NAMALWA (cell line): ENCODE measurements at regions not wholly inside any gene's neighbourhood (a gene's known extent, or its start where the extent isn't known, plus 50 kb on each side); places are given as distances from the start of the nearest gene placed in this dataset.

Experiments
- DNase-seq: peaks from one replicate; pipeline ENCODE4 v3.0.0-alpha.2; 2015; ENCODE audit warnings: low spot score

- DNase-seq, result no peak
Observed at GRCh38 chr22:47591016-47591415, 828.6 kb downstream of the TBC1D22A start.

GRCh38 chr22:47589271-47590250 lies 827.1 kb downstream of the TBC1D22A start:
- no peak for DNase-seq

DNA sequence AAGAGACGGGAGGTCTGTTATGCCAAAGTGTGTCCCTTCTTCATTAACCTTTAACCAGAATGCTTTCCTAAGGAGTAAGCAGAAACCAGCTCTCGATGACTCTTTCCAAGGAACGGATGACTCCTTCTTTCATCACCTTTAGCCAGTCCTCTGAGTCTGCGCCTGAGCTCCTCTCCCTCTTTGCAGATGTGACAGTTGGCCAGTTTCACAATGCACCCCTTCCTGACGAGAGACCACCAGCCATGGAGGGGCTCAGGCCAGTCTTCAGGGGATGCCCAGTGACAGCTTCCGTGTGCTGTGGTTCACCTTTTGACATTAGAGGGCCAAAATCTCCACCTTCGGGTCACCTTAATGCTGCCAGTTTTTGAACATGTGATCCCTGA lies 826.1 kb downstream of the TBC1D22A start:
- DNase-seq, result no peak

DNA sequence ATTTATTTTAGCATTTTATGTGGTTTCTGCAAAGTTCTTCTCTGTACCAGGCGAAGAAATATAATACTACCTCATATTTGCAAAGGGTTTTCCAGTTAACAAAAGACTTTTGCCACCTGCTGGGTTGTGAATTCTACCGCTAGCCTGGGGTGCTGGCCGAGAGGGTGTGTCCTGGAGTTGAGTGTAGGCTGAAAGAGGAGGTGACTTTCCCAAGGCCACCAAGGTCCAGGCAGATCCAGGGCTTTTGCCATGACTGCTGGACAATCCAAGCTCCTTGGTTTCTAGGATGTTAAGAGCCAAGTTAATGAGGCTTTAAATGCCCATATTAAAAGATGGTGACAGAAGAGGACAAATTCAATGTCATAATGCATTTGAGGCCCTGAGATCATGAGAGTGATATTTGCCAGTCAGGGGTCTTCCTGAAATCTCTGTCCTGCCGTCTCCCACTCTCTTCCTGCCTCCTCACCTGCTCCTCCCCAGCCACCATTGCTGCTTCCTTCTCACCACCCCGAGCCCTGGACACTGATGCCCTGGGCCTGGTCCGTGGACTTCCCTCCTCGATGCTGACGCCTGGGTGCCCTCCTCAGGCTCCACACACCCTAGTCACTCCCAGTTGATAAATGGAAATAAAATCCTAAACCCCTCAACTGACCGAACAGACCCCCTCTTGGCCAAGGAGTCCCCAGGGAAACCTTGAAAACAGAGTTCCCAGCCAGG lies 825.6 kb downstream of the TBC1D22A start:
- no peak for DNase-seq

DNA sequence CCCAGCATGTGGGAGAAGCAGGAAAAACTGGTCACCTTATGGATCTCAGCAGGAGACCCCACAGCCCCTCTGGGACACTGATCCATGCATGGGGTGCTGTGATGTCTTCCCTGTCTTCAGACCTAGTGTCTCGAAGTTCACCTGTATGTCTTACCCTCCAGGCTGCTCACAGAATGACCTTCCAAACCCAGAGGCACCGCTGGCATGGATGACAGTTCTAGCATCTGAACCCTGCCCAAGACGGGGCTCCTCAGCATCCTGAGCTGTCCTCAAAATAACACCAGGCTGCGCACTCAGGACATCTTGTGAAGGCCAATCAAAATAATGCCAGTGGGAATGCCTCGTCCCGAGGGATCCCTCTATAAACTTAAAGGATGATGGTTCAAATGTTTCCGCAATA lies 824.9 kb downstream of the TBC1D22A start:
- no peak for DNase-seq

GRCh38 chr22:47586946-47587345 lies 824.5 kb downstream of the TBC1D22A start:
- DNase-seq, result no peak

- DNase-seq, result no peak
Observed at GRCh38 chr22:47586038-47586437, 823.6 kb downstream of the TBC1D22A start.

GRCh38 chr22:47583959-47584562 lies 821.6 kb downstream of the TBC1D22A start:
- no peak for DNase-seq

- no peak for DNase-seq
Observed at GRCh38 chr22:47582067-47582466, 819.6 kb downstream of the TBC1D22A start.

DNA sequence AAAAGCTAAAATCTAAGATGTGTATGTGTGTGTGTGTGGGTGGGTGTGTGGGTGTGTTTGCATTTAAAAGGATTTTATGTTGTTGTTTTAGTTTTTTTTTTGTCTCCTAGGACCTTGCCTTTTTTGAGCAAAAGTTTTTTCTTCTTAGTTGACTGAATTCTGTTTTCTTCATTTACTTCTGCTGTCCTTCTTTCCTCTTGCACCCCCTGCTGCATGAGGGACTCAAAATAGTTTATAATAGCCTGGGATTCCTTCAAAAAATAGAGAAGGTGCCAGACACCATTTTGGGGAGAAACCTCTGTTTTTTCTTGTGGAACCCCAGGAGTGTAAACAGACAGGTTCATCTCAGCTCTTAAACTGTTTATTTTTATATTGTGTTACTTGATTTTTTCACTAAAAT lies 817.7 kb downstream of the TBC1D22A start:
- DNase-seq, result no peak

- DNase-seq, result no peak
Observed at GRCh38 chr22:47576908-47577307, 814.5 kb downstream of the TBC1D22A start.

GRCh38 chr22:47575291-47575690 lies 812.8 kb downstream of the TBC1D22A start:
- DNase-seq, result no peak

- DNase-seq, result no peak
Observed at GRCh38 chr22:47574556-47574955, 812.1 kb downstream of the TBC1D22A start.

DNA sequence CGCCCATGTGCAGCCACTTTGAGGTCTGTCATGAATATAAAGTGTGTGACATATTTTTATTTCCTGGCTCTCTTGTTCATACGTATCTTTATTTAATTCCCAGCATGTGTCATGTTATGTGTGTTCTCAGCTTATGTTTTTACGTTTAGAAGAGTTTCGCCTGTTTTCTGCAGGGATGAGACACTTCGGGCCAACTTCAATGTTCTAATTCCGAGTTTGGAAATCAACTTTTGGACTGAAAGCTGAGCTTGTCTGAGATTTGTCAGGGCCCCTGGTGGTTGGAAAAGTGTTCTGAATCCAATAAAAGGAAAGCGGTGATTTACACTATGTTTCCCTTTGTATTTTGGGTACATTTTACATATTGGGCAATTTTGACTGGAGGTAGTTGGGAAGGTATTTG lies 810.7 kb downstream of the TBC1D22A start:
- no peak for DNase-seq

GRCh38 chr22:47572443-47572842 lies 810.0 kb downstream of the TBC1D22A start:
- DNase-seq, result no peak

- DNase-seq, result no peak
Observed at GRCh38 chr22:47571616-47572015, 809.2 kb downstream of the TBC1D22A start.

- no peak for DNase-seq
Observed at GRCh38 chr22:47570851-47571250, 808.4 kb downstream of the TBC1D22A start.

DNA sequence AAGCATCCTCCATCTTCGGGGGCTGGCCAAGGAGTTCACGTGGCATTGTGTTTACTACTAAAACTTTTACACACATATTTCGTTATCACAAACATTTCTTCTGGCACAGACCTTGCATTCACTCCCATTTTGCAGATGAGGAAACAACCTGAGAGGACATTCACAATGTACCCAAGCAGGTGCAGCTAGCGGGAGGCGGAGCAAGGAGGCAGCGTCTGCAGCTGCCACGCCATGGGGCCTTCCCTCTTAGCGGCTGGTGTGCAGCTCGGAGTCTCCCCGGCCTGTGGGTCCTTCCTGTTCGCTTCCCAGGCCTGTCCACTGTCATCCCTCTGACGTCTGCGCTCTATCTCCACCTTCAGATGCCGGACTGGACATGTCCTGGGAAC lies 807.8 kb downstream of the TBC1D22A start:
- no peak for DNase-seq

- DNase-seq, result no peak
Observed at GRCh38 chr22:47569389-47570299, 807.2 kb downstream of the TBC1D22A start.

- DNase-seq, result no peak
Observed at GRCh38 chr22:47568700-47569099, 806.2 kb downstream of the TBC1D22A start.
